Osteocyte (in vitro differentiated cells): ENCODE measurements at regions not wholly inside any gene's neighbourhood (a gene's known extent, or its start where the extent isn't known, plus 50 kb on each side); places are given as distances from the start of the nearest gene placed in this dataset.

Source experiments
- DNase-seq: peaks from one replicate; pipeline ENCODE4 v3.0.0; 2021; ENCODE audit warnings: mixed read lengths; ENCODE audit not compliant: unreplicated experiment; ENCODE audit errors: extremely low spot score
- H3K27ac Mint-ChIP-seq: one replicate; pipeline ENCODE4 v1.8.0; 2021; ENCODE audit warnings: mild to moderate bottlenecking, mixed read lengths; ENCODE audit not compliant: unreplicated experiment
- H3K27me3 Mint-ChIP-seq: one replicate; pipeline ENCODE4 v1.8.0; 2021; ENCODE audit warnings: mixed read lengths; ENCODE audit not compliant: unreplicated experiment
- H3K36me3 Mint-ChIP-seq: one replicate; pipeline ENCODE4 v1.8.0; 2021; ENCODE audit warnings: mixed read lengths; ENCODE audit not compliant: unreplicated experiment
- H3K4me1 Mint-ChIP-seq: one replicate; pipeline ENCODE4 v1.8.0; 2021; ENCODE audit warnings: mixed read lengths; ENCODE audit not compliant: unreplicated experiment
- H3K4me3 Mint-ChIP-seq: one replicate; pipeline ENCODE4 v1.8.0; 2021; ENCODE audit warnings: mild to moderate bottlenecking, moderate library complexity, mixed read lengths; ENCODE audit not compliant: unreplicated experiment
- H3K9me3 Mint-ChIP-seq: one replicate; pipeline ENCODE4 v1.8.0; 2021; ENCODE audit warnings: mixed read lengths; ENCODE audit not compliant: unreplicated experiment
- TF ChIP-seq, protein P1 (sequence below): fragments of 200-600 bp; sonication (generic); IDR thresholded peaks from 2 replicates; pipeline ENCODE4 v1.5.0; 2021; ENCODE audit warnings: antibody characterized with exemption, mild to moderate bottlenecking, moderate library complexity

DNA sequence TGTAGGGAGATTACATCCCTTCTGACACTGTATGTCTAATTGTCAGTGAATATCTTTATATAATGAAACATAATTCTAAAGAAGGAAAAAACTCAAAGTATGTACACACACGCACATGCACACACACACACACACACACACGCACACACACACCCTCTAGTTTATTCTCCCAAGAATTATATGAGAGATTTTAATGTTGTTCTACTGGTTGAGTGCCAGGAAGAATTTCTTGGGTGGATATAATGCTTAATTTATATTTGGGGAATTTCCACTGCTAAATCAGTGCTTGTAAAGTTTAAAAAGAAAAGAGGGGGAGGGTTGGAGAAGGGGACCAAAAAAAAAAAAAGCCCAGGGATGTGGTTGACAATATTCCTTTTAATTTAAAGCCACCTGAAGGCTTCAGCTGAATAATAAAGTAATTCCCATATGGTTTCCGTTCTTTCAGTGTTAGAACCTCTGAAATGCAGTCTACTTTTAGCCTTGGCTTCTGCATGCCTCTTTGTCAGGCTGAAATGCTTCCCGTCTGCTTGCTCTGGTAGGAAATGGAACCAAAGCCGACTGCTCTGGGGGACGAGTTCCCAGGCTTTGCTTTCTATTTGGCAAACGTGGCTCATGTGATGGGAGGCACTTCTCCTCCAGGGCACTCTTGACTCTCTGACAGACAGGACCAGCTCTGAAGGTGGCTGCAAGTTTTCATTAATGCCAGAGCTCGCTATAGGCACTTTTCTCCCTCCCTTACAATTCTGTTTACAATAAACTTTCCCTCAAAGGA, 225.4 kb downstream of the PRL start:
- no peaks in the 10 kb centered on the region for H3K27me3 Mint-ChIP-seq
- H3K9me3 Mint-ChIP-seq, result no peaks in the 10 kb centered on the region
- H3K36me3 Mint-ChIP-seq, result no peaks in the 10 kb centered on the region
- H3K27ac Mint-ChIP-seq, result peak overlapping the region; percentile 90
- TF ChIP-seq, protein P1, sequence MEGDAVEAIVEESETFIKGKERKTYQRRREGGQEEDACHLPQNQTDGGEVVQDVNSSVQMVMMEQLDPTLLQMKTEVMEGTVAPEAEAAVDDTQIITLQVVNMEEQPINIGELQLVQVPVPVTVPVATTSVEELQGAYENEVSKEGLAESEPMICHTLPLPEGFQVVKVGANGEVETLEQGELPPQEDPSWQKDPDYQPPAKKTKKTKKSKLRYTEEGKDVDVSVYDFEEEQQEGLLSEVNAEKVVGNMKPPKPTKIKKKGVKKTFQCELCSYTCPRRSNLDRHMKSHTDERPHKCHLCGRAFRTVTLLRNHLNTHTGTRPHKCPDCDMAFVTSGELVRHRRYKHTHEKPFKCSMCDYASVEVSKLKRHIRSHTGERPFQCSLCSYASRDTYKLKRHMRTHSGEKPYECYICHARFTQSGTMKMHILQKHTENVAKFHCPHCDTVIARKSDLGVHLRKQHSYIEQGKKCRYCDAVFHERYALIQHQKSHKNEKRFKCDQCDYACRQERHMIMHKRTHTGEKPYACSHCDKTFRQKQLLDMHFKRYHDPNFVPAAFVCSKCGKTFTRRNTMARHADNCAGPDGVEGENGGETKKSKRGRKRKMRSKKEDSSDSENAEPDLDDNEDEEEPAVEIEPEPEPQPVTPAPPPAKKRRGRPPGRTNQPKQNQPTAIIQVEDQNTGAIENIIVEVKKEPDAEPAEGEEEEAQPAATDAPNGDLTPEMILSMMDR, result no peak
- H3K4me1 Mint-ChIP-seq, result peaks cover 53% of the 10 kb centered on the region
- peak overlapping the region; percentile 61 for H3K4me3 Mint-ChIP-seq
- no peak for DNase-seq

DNA sequence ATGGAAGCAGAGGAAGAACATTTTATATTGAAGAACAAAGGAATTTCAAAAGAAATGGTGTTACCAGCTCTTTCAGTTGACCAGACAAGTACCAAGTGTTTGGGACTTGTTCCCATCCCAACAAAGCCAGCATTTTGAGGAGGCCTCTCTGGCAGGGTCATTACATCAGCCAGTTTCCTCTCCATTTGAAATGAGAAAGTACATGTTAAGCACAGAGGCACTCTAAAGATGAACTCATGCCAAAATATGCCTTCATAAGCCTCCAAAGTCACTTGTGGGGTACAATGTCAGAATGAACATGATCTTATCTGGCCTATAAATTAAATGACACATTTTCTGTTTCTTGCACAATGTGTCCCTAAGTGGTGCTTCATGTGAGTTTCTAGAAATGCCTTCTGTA, 223.9 kb downstream of the PRL start:
- TF ChIP-seq, protein P1, result no peak
- no peak for DNase-seq
- H3K9me3 Mint-ChIP-seq, result no peaks in the 10 kb centered on the region
- no peaks in the 10 kb centered on the region for H3K36me3 Mint-ChIP-seq
- H3K4me3 Mint-ChIP-seq, result no peak overlapping the region
- peak overlapping the region; percentile 90 for H3K27ac Mint-ChIP-seq
- H3K27me3 Mint-ChIP-seq, result no peaks in the 10 kb centered on the region
- peaks cover 38% of the 10 kb centered on the region for H3K4me1 Mint-ChIP-seq

DNA sequence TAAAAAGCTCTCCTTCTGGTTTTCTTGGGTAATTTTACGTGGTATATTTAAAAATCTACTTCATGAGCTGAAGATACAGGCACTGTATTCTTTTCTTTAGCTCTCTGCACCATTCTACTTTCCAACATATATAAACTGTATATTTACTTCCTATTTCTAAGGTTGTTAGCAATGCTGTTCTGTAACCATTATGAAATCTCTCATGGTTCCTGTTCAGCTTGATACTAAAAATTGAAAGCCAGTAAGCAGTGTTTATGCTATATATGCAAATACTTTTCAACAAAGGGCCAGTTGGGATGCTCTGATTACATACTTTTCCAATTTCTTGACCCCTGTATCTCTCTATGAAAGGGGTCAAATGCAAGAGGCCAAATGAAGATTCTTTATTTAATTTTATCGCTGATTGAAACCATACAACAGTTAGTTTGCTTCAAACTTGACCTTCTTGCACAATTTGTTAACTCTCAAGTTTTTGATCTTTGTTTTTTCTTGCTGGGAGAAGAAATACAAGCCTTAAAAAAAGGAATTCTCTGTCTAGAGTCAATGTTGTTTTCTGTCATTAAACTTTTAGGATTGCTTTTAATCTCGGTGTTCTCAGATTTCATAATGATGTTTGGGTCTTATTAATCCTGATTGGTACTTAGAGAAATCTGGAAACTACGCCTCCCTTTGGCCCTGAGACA, 223.2 kb downstream of the PRL start:
- H3K4me3 Mint-ChIP-seq, result no peak overlapping the region
- no peaks in the 10 kb centered on the region for H3K36me3 Mint-ChIP-seq
- no peak for DNase-seq
- no peaks in the 10 kb centered on the region for H3K27me3 Mint-ChIP-seq
- peaks cover 37% of the 10 kb centered on the region for H3K4me1 Mint-ChIP-seq
- no peaks in the 10 kb centered on the region for H3K9me3 Mint-ChIP-seq
- H3K27ac Mint-ChIP-seq, result no peak overlapping the region
- TF ChIP-seq, protein P1, result no peak

DNA sequence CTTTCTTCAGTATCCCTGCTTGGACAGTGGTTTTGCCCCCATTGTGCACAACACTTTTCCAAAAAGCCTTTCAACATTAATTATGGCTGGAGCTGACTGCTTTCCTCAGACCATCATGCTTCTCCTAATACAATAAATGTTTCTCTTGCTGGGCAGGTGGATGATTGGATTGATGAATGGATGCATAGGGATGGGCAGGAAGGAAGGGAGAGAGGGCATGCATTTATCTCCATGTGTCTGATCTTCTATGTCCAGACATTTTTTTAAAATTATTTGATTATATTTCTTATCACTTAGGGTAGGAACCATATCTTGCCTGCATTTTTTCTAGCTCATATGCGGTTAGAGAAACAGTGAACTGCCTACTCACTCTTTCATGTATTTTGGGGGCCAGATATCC, 218.5 kb downstream of the PRL start:
- no peak for DNase-seq
- Mint-ChIP-seq H3K36me3 (no peaks in the 10 kb centered on the region), H3K27me3 (no peaks in the 10 kb centered on the region), H3K4me3 (no peak overlapping the region), H3K4me1 (peaks cover 28% of the 10 kb centered on the region), H3K27ac (no peak overlapping the region), H3K9me3 (no peaks in the 10 kb centered on the region)
- TF ChIP-seq, protein P1, result no peak

DNA sequence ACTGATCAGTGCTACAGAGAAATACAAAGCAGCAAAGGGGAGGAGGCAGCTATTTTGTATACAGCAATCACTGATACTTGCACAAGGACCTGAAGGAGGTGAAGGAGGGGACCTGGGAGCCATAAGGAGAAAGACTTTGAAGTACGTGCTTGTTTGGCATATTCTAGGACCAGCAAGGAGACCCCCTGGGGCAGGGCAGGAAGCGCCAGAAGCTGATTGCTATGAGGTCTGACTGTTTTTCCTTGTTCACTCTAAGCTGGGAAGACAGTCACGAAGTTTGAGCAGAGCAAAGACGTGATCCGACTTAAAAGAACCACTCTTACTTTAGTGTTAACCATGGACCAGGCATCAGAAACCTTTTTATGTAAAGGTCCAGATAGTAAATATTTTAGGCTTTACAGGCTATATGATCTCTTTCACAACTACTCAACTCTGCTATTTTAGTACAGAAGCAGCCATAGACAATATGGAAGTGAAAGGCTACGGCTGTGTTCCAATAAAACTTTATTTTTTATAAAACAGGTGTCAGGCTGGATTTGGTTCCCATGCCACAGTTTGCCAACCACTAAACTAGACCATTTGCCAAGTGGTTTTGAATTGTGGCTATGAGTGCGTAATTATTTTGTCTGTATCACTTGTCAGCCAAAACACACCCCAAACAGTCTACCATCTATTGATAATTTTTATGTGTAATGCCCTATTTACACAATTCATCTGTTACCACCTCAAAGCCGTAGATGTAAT, 217.9 kb downstream of the PRL start:
- TF ChIP-seq, protein P1, result no peak
- Mint-ChIP-seq H3K27ac (no peak overlapping the region), H3K9me3 (no peaks in the 10 kb centered on the region), H3K4me3 (no peak overlapping the region), H3K36me3 (no peaks in the 10 kb centered on the region), H3K4me1 (peaks cover 26% of the 10 kb centered on the region), H3K27me3 (no peaks in the 10 kb centered on the region)
- DNase-seq, result no peak
